Endothelial cell of hepatic sinusoid (primary cell): ENCODE measurements at regions not wholly inside any gene's neighbourhood (a gene's known extent, or its start where the extent isn't known, plus 50 kb on each side); places are given as distances from the start of the nearest gene placed in this dataset.

Source experiments
- in situ Hi-C: cut with HindIII; loops from 2 replicates; pipeline ENCODE4 v1.10.0; 2017; ENCODE audit warnings: low sequenced_read_pairs

DNA sequence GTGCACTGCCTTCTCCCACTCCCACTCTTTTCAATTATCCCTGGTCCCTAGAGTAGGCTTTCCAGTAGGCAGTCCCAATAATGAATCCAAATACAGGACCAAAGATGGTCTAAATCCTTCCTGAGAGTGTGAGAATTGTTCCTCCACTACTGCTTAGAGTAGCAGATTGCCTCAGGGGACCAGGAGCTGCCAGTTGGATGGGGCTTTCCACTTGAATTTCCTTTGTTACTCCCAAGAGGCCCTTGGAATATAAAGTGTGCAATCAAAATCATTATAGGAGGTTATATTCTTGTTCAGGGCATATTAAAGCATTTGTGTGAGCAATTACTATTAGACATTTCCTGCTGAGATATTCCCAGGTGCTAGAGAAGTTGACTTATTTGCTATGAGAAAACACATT is 156.6 kb upstream of the TLL1 start:
- in situ Hi-C loops, result no loop called here

DNA sequence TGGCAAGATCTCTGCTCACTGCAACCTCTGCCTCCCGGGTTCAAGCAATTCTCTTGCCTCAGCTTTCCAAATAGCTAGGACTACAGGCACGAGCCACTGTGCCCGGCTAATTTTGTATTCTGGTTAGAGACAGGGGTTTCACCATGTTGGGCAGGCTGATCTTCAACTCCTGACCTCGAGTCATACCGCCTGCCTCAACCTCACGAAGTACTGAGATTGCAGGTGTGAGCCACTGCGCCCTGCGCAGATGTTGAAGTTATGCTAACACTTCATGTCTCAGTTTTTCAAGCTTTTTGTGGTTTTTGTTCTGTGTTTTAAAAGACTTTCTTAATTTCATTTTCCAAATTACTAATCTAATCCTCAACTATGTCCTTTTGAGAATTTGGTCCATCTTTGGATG is 154.4 kb upstream of the TLL1 start:
- in situ Hi-C loops, result no loop called here

DNA sequence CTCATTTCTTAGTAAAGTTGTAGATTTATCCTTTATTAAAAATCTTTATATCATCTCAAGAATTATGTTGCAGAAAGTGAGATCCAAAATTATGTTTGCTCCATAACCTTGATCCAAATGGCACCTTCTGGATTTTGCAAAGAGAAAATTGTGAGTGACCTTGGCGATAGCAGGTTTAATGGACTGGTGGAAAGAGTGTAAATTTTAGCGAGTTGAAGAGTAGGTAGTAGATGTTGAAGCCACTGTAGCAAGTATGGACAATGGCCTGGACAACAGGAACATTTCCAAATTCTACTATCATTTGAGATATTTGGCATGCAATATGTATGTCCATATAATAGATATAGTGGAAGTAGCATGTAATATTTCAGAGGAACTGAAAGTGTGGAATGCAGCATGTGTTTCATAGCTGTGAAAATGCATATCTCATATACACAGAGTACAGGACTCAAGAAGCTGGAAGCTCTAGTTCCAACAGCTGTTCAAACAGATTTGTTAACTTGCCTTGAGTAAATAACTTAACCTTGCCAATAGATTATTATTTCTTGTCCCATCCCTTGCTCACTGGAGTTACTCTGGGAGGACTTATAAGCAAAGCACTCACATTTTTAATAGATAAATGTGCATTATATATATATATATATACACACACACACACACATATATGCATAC is 152.5 kb upstream of the TLL1 start:
- in situ Hi-C loops, result no loop called here

DNA sequence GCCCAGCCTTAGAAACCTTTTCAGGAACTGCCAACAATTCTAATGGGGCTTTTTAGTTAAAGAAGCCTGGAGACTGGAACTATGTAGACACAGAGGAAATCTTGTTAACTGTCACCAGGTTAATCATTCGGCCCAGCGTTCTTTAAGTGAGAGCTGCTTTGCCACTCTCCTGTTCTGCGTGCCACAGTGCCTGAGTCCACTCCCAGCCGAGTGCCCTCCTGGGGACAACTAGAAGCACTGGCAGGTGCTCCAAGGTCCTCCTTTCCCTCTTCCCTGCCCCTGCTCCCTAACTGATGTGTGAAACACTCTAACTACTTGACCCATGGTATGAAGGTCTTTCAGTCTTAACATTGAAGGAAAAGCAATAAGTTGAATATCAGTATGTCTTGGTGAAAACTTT is 151.2 kb upstream of the TLL1 start:
- in situ Hi-C loops, result no loop called here

DNA sequence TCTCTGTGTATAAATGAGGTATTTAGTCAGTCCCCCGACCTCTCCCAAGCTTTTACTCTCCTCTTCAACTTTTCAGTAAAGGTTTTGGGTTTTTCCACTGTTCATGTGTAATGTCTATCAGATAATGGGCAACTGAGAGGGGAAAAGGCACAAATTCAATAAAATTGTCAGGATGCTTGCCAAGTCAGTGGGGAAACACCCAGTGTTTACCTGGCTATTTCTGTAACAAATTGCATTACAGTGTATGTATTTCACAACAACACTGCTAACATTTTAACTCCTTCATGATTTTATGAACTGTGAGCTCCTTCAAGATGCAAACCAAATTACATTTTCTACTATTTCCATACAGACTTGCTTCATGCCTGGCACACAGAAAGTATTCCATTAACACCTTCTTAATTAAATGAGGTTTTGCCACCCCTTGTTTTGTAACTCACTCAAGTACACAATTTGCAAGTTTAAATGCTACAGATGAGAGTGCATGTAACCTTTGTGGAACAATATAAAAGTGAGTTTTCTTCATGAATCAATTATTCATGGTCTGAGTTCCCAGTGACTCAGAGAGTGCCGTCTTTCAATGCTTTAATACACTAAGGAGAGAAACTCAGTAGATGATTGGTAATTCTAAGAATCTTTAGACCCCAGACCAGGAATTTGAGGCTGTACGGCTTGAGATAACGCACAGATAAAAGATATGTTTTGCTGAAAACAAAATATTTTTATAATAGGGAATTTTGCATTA is 149.8 kb upstream of the TLL1 start:
- in situ Hi-C loops, result no loop called here

DNA sequence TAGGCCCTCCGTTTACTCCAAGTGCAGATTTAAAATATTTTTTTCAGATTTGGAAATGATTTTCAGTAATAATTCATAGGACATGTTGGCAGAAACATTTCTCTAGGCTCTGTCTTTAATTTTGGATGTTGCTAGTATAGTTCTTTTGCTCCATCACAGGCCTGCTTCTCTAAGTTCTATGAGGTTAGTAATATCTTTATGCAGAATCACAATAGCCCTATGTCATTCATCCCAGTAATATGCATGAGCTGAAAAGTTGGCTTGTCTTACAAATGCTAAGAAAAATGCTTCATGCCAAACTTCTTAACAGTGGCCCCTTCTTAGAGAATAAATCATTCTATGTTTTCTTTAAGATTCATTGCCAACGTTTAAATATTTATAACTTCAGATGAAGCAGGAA is 148.3 kb upstream of the TLL1 start:
- in situ Hi-C loops, result no loop called here

DNA sequence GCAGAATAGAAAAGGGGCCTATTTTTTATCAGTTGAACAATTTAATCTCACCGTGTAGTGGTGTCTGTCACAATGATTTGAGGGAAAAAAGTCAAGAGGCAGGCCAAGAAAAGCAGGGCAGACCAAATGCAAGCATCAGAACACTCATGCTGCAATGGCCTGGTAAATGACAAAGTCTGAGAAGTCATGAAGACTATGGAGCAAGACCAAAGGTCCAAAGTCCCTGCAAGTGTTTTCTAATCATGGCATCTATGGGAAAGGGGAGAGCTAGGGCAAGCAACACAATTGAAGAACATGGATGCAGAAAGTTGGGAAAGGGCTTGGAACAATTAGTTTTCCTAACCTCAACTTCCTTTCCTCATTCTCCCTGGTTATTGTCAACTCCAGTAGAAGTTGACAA is 147.7 kb upstream of the TLL1 start:
- in situ Hi-C loops, result no loop called here

DNA sequence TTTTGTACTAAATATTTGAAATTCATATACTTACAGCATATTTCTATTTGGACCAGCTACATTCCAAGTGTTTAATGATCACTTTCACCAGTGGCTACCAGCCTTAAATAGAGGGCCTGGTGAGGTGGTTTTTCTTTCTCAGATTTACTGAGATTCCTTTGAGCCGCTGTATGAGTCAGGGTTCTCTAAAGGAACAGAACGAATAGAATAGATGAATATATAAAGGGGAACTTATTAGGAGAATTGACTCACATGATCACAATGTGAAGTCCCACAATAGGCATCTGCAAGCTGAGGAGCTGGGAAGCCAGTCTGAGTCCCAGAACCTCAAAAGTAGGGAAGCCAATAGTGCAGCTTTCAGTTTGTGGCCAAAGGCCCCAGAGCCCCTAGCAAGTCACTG is 146.2 kb upstream of the TLL1 start:
- in situ Hi-C loops, result no loop called here

DNA sequence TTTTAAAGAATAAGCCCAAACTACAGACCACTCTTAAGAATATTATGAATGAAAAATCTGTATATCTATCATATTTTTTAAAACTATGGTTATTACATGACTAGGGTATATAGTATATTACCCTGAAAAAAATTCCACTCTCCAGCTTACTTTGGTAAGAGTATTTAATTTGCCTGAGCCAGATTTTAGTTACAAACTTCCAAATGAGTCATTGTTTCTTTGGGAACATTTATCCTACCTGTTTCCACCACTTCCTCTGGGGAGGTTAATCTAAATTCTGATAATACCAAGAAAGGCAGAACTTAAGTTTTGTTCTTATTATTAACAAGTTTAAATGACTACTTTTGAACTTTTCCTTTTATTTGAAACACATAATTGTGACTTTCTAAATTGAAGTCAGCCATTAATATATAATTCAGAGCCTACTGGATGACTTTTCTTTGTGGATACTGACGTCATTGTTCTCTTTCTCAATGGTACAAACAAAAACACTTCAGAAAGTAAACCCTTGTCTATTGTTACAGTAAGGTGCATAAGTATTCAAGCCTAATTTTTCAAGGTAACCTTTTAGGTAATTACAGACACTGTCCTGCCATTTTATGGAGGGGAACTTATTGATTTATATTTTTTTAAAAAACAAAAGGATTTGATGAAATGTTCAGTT is 135.6 kb upstream of the TLL1 start:
- in situ Hi-C loops, result no loop called here

DNA sequence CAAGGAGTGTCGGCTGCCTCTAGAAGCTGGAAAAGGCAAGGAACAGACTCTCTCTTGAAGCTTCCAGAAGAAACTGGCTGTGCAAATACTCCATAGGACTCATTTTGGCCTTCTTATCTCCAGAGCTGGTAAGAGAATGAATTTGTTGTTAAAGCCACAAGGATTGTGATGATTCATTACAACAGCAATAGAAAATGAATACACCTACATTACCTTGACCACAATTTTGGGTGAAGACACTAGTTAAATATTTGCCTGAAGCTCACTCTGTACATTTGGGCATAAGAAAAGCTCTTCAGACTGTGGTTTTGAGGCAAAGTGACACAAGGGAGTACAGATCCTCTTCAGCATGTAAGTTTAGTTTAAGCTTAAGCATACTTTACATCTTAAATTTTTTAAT is 134.5 kb upstream of the TLL1 start:
- in situ Hi-C loops, result no loop called here

DNA sequence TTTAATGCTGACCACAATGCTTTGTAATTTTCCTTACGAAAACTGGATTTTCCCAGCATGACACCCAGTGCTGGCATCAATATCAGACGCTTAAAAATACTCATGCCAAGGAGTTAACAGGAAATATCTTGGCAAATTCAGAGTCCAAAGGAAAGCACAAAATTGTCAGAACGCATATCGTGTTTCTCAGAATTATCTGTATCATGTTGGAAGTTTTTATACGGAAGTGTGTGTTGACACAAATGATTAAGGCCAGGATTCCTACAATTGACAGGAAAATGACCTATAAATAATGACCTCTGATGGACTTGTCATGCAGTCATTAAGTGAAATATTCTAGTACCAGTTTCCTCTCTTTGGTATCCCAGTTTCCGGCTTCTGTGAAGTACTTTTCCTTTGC is 132.1 kb upstream of the TLL1 start:
- in situ Hi-C loops, result no loop called here

DNA sequence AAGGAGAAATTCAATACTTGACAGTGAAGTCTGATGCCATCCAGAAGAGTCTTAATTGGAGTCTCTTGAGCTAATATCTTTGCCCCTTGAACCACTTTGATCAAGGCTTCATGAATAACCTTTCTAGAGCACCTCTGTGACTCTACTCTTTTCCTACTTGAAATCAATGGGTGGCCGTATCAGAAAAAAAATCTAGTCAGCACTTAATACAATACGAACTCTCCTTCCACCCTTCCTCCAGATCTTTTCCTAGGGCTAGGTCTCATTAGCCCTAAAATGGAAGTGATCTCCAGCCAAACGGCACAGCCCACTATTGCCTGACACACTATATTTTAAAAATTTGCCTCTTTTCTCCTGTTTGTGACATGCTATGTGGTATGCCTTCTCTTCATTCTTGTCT is 129.6 kb upstream of the TLL1 start:
- in situ Hi-C loops, result no loop called here

DNA sequence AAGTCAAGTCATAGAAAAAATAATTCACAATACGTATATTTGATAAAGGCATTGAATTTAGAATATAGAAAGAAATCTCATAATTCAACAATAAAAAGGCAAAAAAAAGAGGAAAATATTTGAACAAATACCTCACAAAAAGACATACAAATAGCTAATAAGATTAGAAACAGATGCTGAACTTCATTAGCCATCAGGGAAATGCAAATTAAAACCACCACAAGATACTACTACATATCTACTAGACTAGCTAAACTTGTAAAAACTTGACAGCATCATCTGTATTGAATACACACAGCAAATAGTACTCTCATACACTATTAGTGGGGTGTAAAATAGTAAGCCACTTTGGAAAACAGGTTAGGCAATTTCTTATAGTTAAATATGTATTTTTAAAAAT is 128.7 kb upstream of the TLL1 start:
- in situ Hi-C loops, result no loop called here

DNA sequence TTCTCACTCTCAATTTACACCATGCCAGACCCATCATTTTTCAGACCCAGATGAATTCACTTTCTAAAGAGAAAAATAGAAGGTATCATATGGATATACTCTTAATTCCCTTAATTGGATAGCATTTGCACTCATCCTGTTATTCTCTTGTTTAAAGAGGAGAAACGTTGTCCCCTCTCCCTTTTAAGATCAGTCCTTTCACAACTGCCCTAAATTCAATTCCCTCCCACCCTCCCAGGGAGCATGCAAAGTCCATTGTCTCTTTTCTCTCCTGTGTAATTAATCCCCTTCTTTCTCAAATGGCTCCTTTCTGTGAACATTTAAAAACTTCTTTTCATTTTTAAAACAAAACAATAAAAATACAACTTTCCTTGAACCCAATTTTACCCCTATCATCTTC is 124.7 kb upstream of the TLL1 start:
- in situ Hi-C loops, result no loop called here

DNA sequence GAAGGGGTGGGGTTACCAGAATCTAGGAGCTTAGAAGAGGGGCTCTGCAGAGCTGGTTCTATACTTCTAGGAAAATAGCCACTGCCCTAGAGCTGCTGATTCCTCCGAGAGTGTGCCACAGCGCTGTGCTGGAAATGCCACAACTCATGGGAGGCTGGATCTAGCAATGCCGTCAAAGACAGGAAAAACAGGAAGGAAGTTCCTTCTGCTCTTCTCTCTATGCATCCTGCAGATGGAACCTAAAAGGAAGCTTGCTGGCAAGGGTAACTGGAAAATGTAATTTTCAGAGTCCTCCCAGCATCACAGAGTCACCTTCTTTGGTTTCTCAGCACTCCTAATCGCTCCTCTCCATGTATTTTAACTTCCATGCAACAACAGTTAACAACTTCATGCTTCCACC is 121.2 kb upstream of the TLL1 start:
- in situ Hi-C loops, result no loop called here

DNA sequence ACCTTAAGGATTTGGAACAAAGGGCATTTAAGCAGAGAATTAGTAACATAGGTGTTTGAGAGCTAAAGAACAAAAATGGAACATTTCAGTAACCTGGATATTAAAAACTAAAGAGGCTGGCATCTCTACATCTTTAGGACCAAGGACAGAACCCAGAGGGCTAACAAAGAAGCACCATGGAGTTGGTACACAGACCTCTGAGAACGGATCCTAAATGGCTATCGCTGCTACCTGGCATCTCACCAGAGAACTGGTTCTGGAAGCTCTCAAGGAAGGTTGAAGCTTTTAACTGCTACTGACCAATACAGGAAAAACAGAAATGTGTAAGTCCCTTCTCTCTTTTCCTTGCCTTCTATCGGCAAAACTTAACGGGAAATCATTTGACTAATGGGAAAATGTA is 118.4 kb upstream of the TLL1 start:
- in situ Hi-C loops, result no loop called here

DNA sequence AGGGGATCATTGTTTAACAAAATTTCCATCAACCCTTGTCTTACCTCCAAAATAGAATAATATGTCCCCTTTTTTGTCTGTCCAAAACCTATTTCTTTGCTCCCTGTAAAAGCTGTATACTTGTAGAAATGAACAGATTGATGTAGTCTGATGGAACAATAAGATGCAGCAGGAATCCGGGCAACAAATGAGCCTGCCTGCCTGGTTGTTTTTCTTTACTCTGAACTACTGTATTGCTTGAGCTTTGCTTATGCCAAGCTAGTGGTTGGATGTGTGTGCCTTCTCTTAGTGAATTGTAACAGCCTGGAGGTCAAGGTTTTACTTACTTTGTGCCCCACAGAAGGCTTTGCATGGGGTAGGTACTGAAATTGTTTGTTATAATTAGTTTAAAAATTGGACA is 116.2 kb upstream of the TLL1 start:
- in situ Hi-C loops, result no loop called here

DNA sequence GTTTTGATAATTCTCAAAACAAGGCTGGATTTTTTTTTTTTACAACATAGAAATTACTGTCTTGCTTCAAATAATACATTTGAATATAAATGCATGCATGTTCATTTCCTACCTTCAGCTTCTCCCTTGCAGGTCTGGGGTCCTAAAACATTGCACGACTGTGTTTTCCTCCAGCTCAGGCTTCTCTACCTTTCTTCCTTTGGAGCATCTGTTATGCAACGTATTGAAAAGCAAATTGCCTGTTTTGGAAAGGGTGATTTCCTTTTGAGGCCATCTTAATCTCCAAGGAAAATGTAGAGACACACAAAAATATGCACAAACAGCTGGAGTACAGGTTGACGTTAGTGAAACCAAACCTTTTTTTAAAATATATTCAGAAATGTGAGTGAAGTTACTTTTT is 115.6 kb upstream of the TLL1 start:
- in situ Hi-C loops, result no loop called here

DNA sequence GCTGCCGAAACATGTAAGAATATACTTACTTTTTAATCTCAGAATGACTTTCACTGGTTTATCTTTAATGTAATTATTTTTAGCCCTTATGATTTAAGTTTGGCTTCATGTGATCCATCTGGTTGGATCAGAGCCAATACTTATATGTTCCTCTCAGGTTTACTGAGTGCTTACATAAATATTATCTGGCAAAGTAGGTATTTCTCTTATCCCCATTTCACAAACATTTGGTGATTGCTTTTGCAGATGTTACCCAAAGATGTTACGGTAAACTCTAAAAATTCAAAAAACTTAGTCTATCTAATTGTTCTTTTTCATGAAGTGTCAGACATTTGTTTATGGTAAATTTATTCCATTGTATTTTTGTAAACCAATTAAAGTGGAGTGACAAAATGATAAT is 115.0 kb upstream of the TLL1 start:
- in situ Hi-C loops, result no loop called here

DNA sequence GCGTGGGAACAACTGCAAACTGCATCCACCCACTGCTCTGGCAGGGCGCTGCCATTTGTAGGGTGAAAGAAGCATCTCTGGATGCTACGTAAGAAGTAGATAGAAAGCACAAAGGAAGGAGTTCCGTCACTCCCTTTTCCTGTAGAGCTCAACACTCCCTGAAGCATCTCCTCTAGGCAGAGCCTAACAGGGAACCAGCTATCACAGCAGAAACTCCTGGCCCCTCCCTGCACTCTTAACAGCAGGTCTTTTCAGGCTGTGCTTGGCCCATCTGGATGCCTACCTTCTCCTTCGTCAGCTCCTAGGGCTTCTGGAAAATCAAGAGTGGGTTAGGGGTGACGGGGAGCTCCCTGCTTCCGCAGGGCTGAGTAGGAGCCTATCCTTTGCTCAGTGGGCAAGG is 112.9 kb upstream of the TLL1 start:
- in situ Hi-C loops, result no loop called here

DNA sequence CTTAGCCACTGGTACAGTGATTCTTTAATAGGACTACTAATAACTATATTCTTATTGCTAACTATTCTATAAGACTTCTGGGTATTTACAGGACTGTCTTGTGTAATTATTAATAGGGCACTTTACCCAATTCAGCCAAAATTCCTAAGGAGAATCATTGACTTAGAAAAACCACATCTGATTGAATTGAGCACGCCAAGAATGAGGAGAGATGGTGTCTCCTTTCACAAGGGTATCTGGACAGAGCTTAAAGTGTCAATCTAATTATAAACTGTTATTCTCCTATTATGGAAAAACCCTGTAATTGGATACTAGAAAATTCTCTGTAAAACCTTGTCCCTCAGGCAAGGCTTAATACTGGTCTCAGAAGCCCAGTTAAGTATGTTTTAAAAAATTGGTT is 111.1 kb upstream of the TLL1 start:
- in situ Hi-C loops, result no loop called here

DNA sequence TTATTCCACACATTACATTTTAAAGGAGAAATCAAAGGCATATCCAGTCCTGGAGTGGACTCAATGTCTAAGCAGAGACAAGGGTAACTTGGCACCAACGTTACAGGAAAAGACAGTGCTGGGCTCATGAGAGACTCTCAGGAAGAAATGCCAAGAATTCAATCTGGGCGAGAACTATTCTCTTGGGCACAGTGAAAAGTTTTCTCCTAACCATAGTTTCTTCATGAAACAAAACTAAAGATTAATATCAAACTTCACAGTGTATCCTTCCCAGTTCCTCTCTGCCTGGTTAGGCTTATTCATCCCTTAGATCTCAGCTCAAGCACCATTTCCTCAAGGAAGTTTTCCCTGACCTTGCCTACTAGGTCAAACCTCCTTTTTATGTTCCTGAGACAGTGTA is 109.4 kb upstream of the TLL1 start:
- in situ Hi-C loops, result no loop called here
